Adrenal gland (tissue), 9 donors: ENCODE measurements at regions not wholly inside any gene's neighbourhood (a gene's known extent, or its start where the extent isn't known, plus 50 kb on each side); places are given as distances from the start of the nearest gene placed in this dataset.

Experiments
- DNase-seq, 7 donors: peaks; one replicate each; pipeline ENCODE4 v3.0.0-alpha.2; 2019 to 2020
- H3K27ac ChIP-seq, 5 donors: fragments of 200-600 bp; sonication (generic) in 4 of 5; 1 replicate in 3 of 5; 2 replicates in 2 of 5; pipeline versions ENCODE4 v1.5.1 to v1.8.0; 2016 to 2020; ENCODE audit warnings: mild to moderate bottlenecking in 1 of 5
- H3K27me3 ChIP-seq: fragments of 200-600 bp; 2 replicates; pipeline ENCODE4 v1.8.0; 2021
- H3K36me3 ChIP-seq, 2 donors: fragments of 200-600 bp; replicated peaks in 1 of 2; 1 replicate in 1 of 2; 2 replicates in 1 of 2; pipeline versions ENCODE4 v1.5.1 to v1.8.0; 2018 to 2022
- H3K4me1 ChIP-seq, 2 donors: fragments of 200-600 bp; replicated peaks in 1 of 2; 1 replicate in 1 of 2; 2 replicates in 1 of 2; pipeline versions ENCODE4 v1.5.1 to v1.8.0; 2018 to 2021
- H3K4me3 ChIP-seq, 4 donors: fragments of 200-600 bp; sonication (generic) in 3 of 4; one replicate each; pipeline ENCODE4 v1.5.1; 2016 to 2018
- H3K9me3 ChIP-seq, 3 donors: fragments of 200-600 bp; sonication (generic) in 1 of 3; replicated peaks in 1 of 3; 1 replicate in 2 of 3; 2 replicates in 1 of 3; pipeline versions ENCODE4 v1.5.1 to v1.8.0; 2016 to 2021
- POLR2A ChIP-seq, 2 donors: fragments of 450-650 bp; IDR thresholded peaks; one replicate each; pipeline ENCODE4 v1.6.1; 2017; ENCODE audit warnings: antibody characterized with exemption in 2 of 2, mild to moderate bottlenecking in 2 of 2, moderate library complexity in 1 of 2
- WGBS, 4 donors: extraction: QIAGEN DNeasy Blood & Tissue Kit in 2 of 4; methylation state at CpG; one replicate each; pipeline versions ENCODE4 v1.1.5 to v1.1.7; 2013 to 2017; 5-methylcytosine and 5-hydroxymethylcytosine counted together
- intact Hi-C, 2 donors: fragments of 100-400 bp; cut with DNase I; formaldehyde crosslinking; loops; one replicate each; pipeline versions ENCODE4 v1.14.1 to v1.15.0; 2022 to 2023
- TF ChIP-seq, protein P1 (sequence below), 6 experiments: fragments of 450-650 bp in 4 of 6; fragments of 200-600 bp in 2 of 6; sonication (generic) in 1 of 6; IDR thresholded peaks; 1 replicate in 5 of 6; 2 replicates in 1 of 6; pipeline versions ENCODE4 v1.5.1 to v1.8.0; 2016 to 2021; ENCODE audit warnings: antibody characterized with exemption in 6 of 6, mild to moderate bottlenecking in 2 of 6, moderate library complexity in 1 of 6
- donor health status: healthy with polysubstance abuse.
- donor health status: Bipolar disorder and iron deficiency.
- donor health status: DM: yes; HTN: yes; CAD: no.
- donor health status: DM: no; HTN: no; CAD: no.
- donor health status: DM: no; HTN: no; CAD: no.

- TF ChIP-seq POLR2A (IDR thresholded peaks at IDR 0.05) = no peak
- TF ChIP-seq, protein P1, sequence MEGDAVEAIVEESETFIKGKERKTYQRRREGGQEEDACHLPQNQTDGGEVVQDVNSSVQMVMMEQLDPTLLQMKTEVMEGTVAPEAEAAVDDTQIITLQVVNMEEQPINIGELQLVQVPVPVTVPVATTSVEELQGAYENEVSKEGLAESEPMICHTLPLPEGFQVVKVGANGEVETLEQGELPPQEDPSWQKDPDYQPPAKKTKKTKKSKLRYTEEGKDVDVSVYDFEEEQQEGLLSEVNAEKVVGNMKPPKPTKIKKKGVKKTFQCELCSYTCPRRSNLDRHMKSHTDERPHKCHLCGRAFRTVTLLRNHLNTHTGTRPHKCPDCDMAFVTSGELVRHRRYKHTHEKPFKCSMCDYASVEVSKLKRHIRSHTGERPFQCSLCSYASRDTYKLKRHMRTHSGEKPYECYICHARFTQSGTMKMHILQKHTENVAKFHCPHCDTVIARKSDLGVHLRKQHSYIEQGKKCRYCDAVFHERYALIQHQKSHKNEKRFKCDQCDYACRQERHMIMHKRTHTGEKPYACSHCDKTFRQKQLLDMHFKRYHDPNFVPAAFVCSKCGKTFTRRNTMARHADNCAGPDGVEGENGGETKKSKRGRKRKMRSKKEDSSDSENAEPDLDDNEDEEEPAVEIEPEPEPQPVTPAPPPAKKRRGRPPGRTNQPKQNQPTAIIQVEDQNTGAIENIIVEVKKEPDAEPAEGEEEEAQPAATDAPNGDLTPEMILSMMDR (IDR thresholded peaks at IDR 0.05) = no peak
- Histone ChIP-seq H3K4me3 (no peak overlapping the region), H3K36me3 (no peaks in the 10 kb centered on the region), H3K9me3 (no peaks in the 10 kb centered on the region), H3K4me1 (no peaks in the 10 kb centered on the region), H3K27ac (no peak overlapping the region), H3K27me3 (no peaks in the 10 kb centered on the region)
- no peak for DNase-seq
- intact Hi-C loops = loop anchor here in 1 of 2 donors (10.0 kb wide), 1 partner anchor 494 kb away; no protein-coding TSS in a partner anchor
- 69 to 80% (median 77%) methylated on average over 5 of the region's 5 CpGs for WGBS, 4 donors
Observed at GRCh38 chr9:95721061-95721531, 154.4 kb upstream of the ERCC6L2 start.

- H3K27me3 ChIP-seq = no peaks in the 10 kb centered on the region
- H3K9me3 ChIP-seq = no peaks in the 10 kb centered on the region
- no peak overlapping the region for H3K27ac ChIP-seq
- DNase-seq = no peak
- H3K4me1 ChIP-seq = no peaks in the 10 kb centered on the region
- 73 to 79% (median 78%) methylated on average over 5 to 6 of the region's 6 CpGs for WGBS, 4 donors
- intact Hi-C loops = loop anchor here in 1 of 2 donors (10.0 kb wide), 1 partner anchor 494 kb away; no protein-coding TSS in a partner anchor
- TF ChIP-seq, protein P1 (IDR thresholded peaks at IDR 0.05) = no peak
- no peak for TF ChIP-seq POLR2A (IDR thresholded peaks at IDR 0.05)
- no peak overlapping the region for H3K4me3 ChIP-seq
- no peaks in the 10 kb centered on the region for H3K36me3 ChIP-seq
Observed at GRCh38 chr9:95720496-95720895, 155.0 kb upstream of the ERCC6L2 start.

- H3K4me1 ChIP-seq = no peaks in the 10 kb centered on the region
- DNase-seq = no peak
- H3K4me3 ChIP-seq = no peak overlapping the region
- H3K27ac ChIP-seq = no peak overlapping the region
- H3K27me3 ChIP-seq = no peaks in the 10 kb centered on the region
- H3K36me3 ChIP-seq = no peaks in the 10 kb centered on the region
- intact Hi-C loops = no loop called here
- TF ChIP-seq, protein P1 (IDR thresholded peaks at IDR 0.05) = no peak
- TF ChIP-seq POLR2A (IDR thresholded peaks at IDR 0.05) = no peak
- WGBS, 4 donors = 81 to 89% (median 86%) methylated on average over 8 of the region's 8 CpGs
- H3K9me3 ChIP-seq = no peaks in the 10 kb centered on the region
Observed at GRCh38 chr9:95719354-95719753, 156.1 kb upstream of the ERCC6L2 start.

- DNase-seq = no peak
- Histone ChIP-seq H3K4me1 (no peaks in the 10 kb centered on the region), H3K9me3 (no peaks in the 10 kb centered on the region), H3K27me3 (no peaks in the 10 kb centered on the region), H3K27ac (no peak overlapping the region), H3K4me3 (no peak overlapping the region), H3K36me3 (no peaks in the 10 kb centered on the region)
- no peak for TF ChIP-seq POLR2A (IDR thresholded peaks at IDR 0.05)
- TF ChIP-seq, protein P1 (IDR thresholded peaks at IDR 0.05) = no peak
- intact Hi-C loops = no loop called here
Observed at GRCh38 chr9:95718263-95718662, 157.2 kb upstream of the ERCC6L2 start.
